BLaER1 treated with 17β-estradiol and CSF1 and Interleukin-3, amounts not matched to agents 10 nM and 100 nM (cell line): ENCODE measurements at regions not wholly inside any gene's neighbourhood (a gene's known extent, or its start where the extent isn't known, plus 50 kb on each side); places are given as distances from the start of the nearest gene placed in this dataset.

Experiments
- H3K27ac ChIP-seq, 11 experiments: shearing (Covaris generic); formaldehyde crosslinking; 2 replicates each; pipeline ENCODE4 v1.8.1; 2022
- H3K27me3 ChIP-seq, 11 experiments: shearing (Covaris generic); formaldehyde crosslinking; 2 replicates each; pipeline ENCODE4 v1.8.1; 2022
- H3K36me3 ChIP-seq, 11 experiments: shearing (Covaris generic); formaldehyde crosslinking; 2 replicates each; pipeline ENCODE4 v1.8.1; 2022
- H3K4me1 ChIP-seq, 10 experiments: shearing (Covaris generic); formaldehyde crosslinking; 2 replicates each; pipeline ENCODE4 v1.8.1; 2022
- H3K4me2 ChIP-seq, 11 experiments: shearing (Covaris generic); formaldehyde crosslinking; 2 replicates each; pipeline ENCODE4 v1.8.1; 2022
- H3K4me3 ChIP-seq, 10 experiments: shearing (Covaris generic); formaldehyde crosslinking; 2 replicates each; pipeline ENCODE4 v1.8.1; 2022
- H3K9ac ChIP-seq, 11 experiments: shearing (Covaris generic); formaldehyde crosslinking; 2 replicates each; pipeline ENCODE4 v1.8.1; 2022
- H3K9me3 ChIP-seq, 11 experiments: shearing (Covaris generic); formaldehyde crosslinking; replicated peaks in 1 of 11; 2 replicates each; pipeline ENCODE4 v1.8.1; 2022
- H4K20me1 ChIP-seq, 11 experiments: shearing (Covaris generic); formaldehyde crosslinking; 2 replicates each; pipeline ENCODE4 v1.8.1; 2022
- Cebpa-rat ChIP-seq, 11 experiments: shearing (Covaris generic); IDR thresholded peaks; 2 replicates each; pipeline ENCODE4 v1.8.1; 2022

DNA sequence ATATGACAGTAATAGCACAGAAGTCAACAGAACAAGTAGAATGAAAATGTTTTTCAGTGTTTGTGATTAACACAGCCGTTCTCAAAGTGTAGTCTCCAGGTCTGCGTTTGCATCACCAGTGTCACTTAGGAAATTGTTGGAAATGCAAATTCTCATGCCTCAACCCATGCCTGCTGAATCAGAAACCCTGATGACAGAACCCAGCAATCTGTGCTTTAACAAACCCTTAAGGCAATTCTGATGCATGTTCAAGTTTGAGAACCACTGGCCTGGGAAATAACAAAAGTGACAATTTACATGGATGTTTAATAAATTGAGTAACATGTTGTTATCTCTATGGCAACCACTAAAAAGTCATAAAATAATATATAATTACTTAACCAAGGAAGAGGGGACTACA is 103.1 kb upstream of the ATP11B start:
- no peak overlapping the region for H3K4me2 ChIP-seq
- no peaks in the 10 kb centered on the region for H3K36me3 ChIP-seq
- no peaks in the 10 kb centered on the region for H4K20me1 ChIP-seq
- H3K27ac ChIP-seq, result no peak overlapping the region
- H3K27me3 ChIP-seq, result peaks cover 0 to 3% (median 0%) of the 10 kb centered on the region in 11 experiments; a peak in 1 of 22 replicates
- TF ChIP-seq Cebpa-rat (IDR thresholded peaks at IDR 0.05), result no peak
- peaks cover 0 to 7% (median 0%) of the 10 kb centered on the region in 10 experiments; a peak in 5 of 20 replicates for H3K4me1 ChIP-seq
- no peak overlapping the region for H3K4me3 ChIP-seq
- H3K9ac ChIP-seq, result no peak overlapping the region
- H3K9me3 ChIP-seq, result no peaks in the 10 kb centered on the region

DNA sequence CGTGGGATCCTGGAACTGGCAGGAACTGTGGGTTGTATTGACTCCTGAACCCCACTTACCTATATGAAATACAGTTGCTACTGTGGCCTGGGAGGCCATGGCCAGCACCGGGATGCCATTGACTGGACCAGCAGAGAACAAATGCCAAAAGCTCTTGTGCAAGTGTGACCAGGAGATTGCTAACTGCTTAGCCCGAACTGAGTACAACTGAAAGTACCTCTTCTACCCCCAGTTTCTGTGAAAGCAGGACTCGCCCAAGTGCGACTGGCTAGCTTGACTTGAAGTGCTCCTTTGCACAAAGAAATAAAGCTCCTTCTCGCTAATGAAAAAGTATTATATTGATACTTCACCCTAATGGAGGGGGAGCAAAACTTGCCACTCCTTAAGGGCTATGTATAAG is 101.3 kb upstream of the ATP11B start:
- Histone ChIP-seq H3K4me2 (no peak overlapping the region), H3K27ac (no peak overlapping the region; a peak in 2 of 22 replicates), H3K27me3 (no peaks in the 10 kb centered on the region), H3K36me3 (no peaks in the 10 kb centered on the region), H4K20me1 (no peaks in the 10 kb centered on the region), H3K9me3 (no peaks in the 10 kb centered on the region), H3K4me3 (no peak overlapping the region), H3K4me1 (peaks cover 0 to 7% (median 0%) of the 10 kb centered on the region in 10 experiments; a peak in 5 of 20 replicates), H3K9ac (no peak overlapping the region)
- no peak for TF ChIP-seq Cebpa-rat (IDR thresholded peaks at IDR 0.05)

DNA sequence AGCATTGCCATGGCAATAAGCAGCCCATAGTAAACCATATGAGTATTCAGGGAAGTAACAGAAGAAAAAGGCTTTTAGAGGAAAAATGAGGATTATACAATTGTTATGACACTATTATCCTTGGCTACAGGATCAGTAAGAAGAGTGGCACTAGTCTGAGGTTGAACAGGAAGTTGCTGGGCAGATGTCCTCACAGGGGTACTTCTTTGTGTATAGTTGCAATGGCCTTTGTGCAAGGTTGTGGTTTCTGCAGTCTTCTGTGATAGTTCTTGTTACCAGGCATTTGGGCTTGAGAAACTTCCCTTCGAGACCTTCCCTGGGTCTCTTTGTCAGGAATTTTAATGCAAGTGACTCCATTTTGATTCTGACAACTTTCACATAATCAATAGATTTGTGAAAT is 100.6 kb upstream of the ATP11B start:
- Histone ChIP-seq H3K27ac (no peak overlapping the region), H3K4me2 (peak overlapping the region in 3 of 11 experiments; percentile 10 to 40 (median 33); a peak in 3 of 22 replicates), H3K4me1 (peaks cover 0 to 7% (median 0%) of the 10 kb centered on the region in 10 experiments; a peak in 5 of 20 replicates), H3K9ac (no peak overlapping the region), H3K4me3 (no peak overlapping the region), H3K27me3 (no peaks in the 10 kb centered on the region), H4K20me1 (no peaks in the 10 kb centered on the region), H3K9me3 (no peaks in the 10 kb centered on the region), H3K36me3 (no peaks in the 10 kb centered on the region)
- TF ChIP-seq Cebpa-rat (IDR thresholded peaks at IDR 0.05), result peak in 1 of 11 experiments; percentile 14; a peak in 1 of 22 replicates

DNA sequence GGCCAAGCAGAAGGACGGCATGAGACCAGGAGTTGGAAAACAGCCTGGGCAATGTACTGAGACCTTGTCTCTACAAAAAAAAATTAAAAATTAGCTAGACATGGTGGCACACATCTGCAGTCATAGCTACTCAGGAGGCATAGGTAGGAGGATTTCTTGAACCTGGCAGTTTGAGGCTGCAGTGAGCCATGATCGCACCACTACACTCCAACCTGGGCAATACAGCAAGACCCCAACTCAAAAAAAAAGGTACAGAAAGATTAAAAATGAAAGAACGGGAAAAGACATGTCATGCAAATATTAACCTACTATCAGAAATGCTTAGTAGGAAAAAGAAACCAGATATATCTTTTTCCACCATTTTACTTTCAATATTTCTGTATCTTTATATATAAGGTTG is 99.6 kb upstream of the ATP11B start:
- Histone ChIP-seq H4K20me1 (no peaks in the 10 kb centered on the region), H3K36me3 (no peaks in the 10 kb centered on the region), H3K9ac (no peak overlapping the region), H3K9me3 (no peaks in the 10 kb centered on the region), H3K4me2 (no peak overlapping the region), H3K4me3 (no peak overlapping the region), H3K27me3 (no peaks in the 10 kb centered on the region), H3K4me1 (peaks cover 0 to 7% (median 0%) of the 10 kb centered on the region in 10 experiments; a peak in 5 of 20 replicates), H3K27ac (no peak overlapping the region)
- no peak for TF ChIP-seq Cebpa-rat (IDR thresholded peaks at IDR 0.05)

DNA sequence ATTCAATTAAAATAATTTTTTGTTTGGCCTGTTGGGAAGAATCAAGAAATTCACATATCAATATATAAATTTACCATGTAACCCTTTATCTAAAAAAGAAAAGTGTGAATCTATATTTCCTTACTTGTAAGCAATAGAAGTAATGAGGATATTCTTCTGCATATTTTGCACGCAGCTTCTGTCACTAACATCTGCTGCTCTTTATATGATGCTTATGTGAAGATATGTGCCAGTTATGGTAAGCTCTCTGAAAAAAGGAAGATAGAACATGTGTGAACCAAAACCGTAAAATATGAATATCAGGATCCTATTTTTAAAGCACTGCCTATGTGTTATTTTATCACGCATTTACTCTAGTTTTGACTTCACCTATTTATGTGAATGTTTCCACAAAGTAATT is 96.4 kb upstream of the ATP11B start:
- H3K27ac ChIP-seq, result no peak overlapping the region
- no peaks in the 10 kb centered on the region for H4K20me1 ChIP-seq

GRCh38 chr3:182697345-182697919 is 95.9 kb upstream of the ATP11B start:
- Histone ChIP-seq H3K4me3 (no peak overlapping the region), H3K27ac (no peak overlapping the region)
- TF ChIP-seq Cebpa-rat (IDR thresholded peaks at IDR 0.05), result no peak

More for the DNA sequence above, 96.4 kb upstream of the ATP11B start:
- H3K4me3 ChIP-seq, result no peak overlapping the region
- no peak overlapping the region for H3K4me2 ChIP-seq
- H3K9ac ChIP-seq, result no peak overlapping the region
- TF ChIP-seq Cebpa-rat (IDR thresholded peaks at IDR 0.05), result no peak
- no peaks in the 10 kb centered on the region for H3K36me3 ChIP-seq
- no peaks in the 10 kb centered on the region for H3K9me3 ChIP-seq
- peaks cover 0 to 7% (median 2%) of the 10 kb centered on the region in 10 experiments; a peak in 6 of 20 replicates for H3K4me1 ChIP-seq
- no peaks in the 10 kb centered on the region for H3K27me3 ChIP-seq

GRCh38 chr3:182698078-182698477 is 95.2 kb upstream of the ATP11B start:
- TF ChIP-seq Cebpa-rat (IDR thresholded peaks at IDR 0.05), result no peak
- Histone ChIP-seq H4K20me1 (no peaks in the 10 kb centered on the region), H3K4me1 (peaks cover 0 to 4% (median 0%) of the 10 kb centered on the region in 10 experiments; a peak in 3 of 20 replicates), H3K36me3 (no peaks in the 10 kb centered on the region), H3K27me3 (no peaks in the 10 kb centered on the region), H3K4me3 (no peak overlapping the region), H3K27ac (no peak overlapping the region), H3K9ac (no peak overlapping the region), H3K9me3 (no peaks in the 10 kb centered on the region), H3K4me2 (no peak overlapping the region)

More at GRCh38 chr3:182697345-182697919, 95.9 kb upstream of the ATP11B start:
- Histone ChIP-seq H4K20me1 (no peaks in the 10 kb centered on the region), H3K4me2 (no peak overlapping the region), H3K4me1 (peaks cover 0 to 7% (median 2%) of the 10 kb centered on the region in 10 experiments; a peak in 6 of 20 replicates), H3K9ac (no peak overlapping the region), H3K27me3 (no peaks in the 10 kb centered on the region), H3K36me3 (no peaks in the 10 kb centered on the region), H3K9me3 (no peaks in the 10 kb centered on the region)

DNA sequence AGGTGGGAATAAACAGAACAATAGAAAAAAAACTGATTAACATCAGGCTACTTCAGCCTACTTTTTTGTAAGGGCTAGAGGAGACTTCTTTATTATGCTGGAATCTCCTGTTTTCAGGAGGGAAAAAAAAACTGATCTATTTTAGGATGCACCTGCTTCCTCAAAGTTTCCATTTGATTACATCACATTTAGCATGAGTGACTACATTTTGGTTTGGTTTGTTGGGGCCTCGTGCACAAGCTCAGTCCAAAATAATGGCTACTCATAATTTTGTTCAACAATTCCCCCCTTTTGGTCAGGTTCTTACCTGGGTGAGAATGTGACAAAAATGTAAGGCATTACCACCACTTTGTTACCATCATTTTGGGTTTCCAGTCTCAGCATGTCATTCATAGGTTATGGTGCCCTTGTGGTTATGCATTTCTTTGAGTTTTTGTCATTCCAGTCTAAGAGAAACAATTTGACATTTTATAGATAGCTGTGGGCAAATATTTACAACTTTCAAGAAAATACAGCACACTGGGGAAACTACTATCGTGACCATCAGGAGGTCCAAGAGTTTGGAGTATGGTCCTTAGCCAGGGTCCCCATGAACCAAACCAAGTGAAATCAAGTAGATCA is 93.6 kb upstream of the ATP11B start:
- H3K9me3 ChIP-seq, result no peaks in the 10 kb centered on the region
- H3K4me3 ChIP-seq, result no peak overlapping the region
- peaks cover 0 to 4% (median 0%) of the 10 kb centered on the region in 10 experiments; a peak in 1 of 20 replicates for H3K4me1 ChIP-seq
- no peak for TF ChIP-seq Cebpa-rat (IDR thresholded peaks at IDR 0.05)
- H3K27ac ChIP-seq, result no peak overlapping the region
- no peaks in the 10 kb centered on the region for H4K20me1 ChIP-seq
- H3K27me3 ChIP-seq, result no peaks in the 10 kb centered on the region
- H3K9ac ChIP-seq, result no peak overlapping the region
- no peaks in the 10 kb centered on the region for H3K36me3 ChIP-seq
- 0 out of 22 replicates have a peak overlapping the region, but pooled peaks of 2 of the 11 experiments have one; percentile 14 to 26 for H3K4me2 ChIP-seq

- no peaks in the 10 kb centered on the region for H3K27me3 ChIP-seq
- no peak overlapping the region for H3K27ac ChIP-seq
- no peaks in the 10 kb centered on the region for H3K9me3 ChIP-seq
- no peak for TF ChIP-seq Cebpa-rat (IDR thresholded peaks at IDR 0.05)
- H3K4me3 ChIP-seq, result no peak overlapping the region
- peaks cover 0 to 4% (median 0%) of the 10 kb centered on the region in 10 experiments; a peak in 1 of 20 replicates for H3K4me1 ChIP-seq
- no peak overlapping the region for H3K9ac ChIP-seq
- H3K4me2 ChIP-seq, result no peak overlapping the region
- no peaks in the 10 kb centered on the region for H4K20me1 ChIP-seq
- H3K36me3 ChIP-seq, result no peaks in the 10 kb centered on the region
Measured at GRCh38 chr3:182702216-182702615, 91.1 kb upstream of the ATP11B start.
